IPS DF 6.9 (cell line): ENCODE measurements at regions not wholly inside any gene's neighbourhood (a gene's known extent, or its start where the extent isn't known, plus 50 kb on each side); places are given as distances from the start of the nearest gene placed in this dataset.
"Not testable (repeated sequence)": the region's sequence is repeated elsewhere in the genome, so short reads cannot be mapped to it uniquely, and the experiment has no call there.

ENCODE experiments used
- DNase-seq: peaks from one replicate; pipeline ENCODE4 v3.0.0-alpha.2; 2013; ENCODE audit warnings: low read depth, low spot score
- H3K27ac ChIP-seq: one replicate; pipeline ENCODE4 v1.5.1; 2013; ENCODE audit warnings: low read length, control low read depth
- H3K27me3 ChIP-seq: 2 replicates; pipeline ENCODE4 v1.6.1; 2013; ENCODE audit warnings: mild to moderate bottlenecking, low read length; ENCODE audit not compliant: control insufficient read depth, insufficient read depth
- H3K36me3 ChIP-seq: 2 replicates; pipeline ENCODE4 v1.6.1; 2013; ENCODE audit warnings: low read length; ENCODE audit not compliant: control insufficient read depth, insufficient read depth
- H3K4me1 ChIP-seq: 2 replicates; pipeline ENCODE4 v1.6.1; 2013; ENCODE audit warnings: low read length; ENCODE audit not compliant: control insufficient read depth, insufficient read depth
- H3K4me3 ChIP-seq: 2 replicates; pipeline ENCODE4 v1.5.1; 2013; ENCODE audit warnings: mild to moderate bottlenecking, low read length
- H3K9me3 ChIP-seq: 2 replicates; pipeline ENCODE4 v1.6.1; 2013; ENCODE audit warnings: low read length, inconsistent platforms; ENCODE audit not compliant: control insufficient read depth, insufficient read depth
- WGBS: extraction: QIAGEN DNeasy Blood & Tissue Kit; methylation state at CpG from one replicate; pipeline ENCODE4 v1.1.7; 2013; ENCODE audit warnings: mixed read lengths, missing lambda C conversion rate; ENCODE audit not compliant: insufficient read length, insufficient coverage; 5-methylcytosine and 5-hydroxymethylcytosine counted together

DNA sequence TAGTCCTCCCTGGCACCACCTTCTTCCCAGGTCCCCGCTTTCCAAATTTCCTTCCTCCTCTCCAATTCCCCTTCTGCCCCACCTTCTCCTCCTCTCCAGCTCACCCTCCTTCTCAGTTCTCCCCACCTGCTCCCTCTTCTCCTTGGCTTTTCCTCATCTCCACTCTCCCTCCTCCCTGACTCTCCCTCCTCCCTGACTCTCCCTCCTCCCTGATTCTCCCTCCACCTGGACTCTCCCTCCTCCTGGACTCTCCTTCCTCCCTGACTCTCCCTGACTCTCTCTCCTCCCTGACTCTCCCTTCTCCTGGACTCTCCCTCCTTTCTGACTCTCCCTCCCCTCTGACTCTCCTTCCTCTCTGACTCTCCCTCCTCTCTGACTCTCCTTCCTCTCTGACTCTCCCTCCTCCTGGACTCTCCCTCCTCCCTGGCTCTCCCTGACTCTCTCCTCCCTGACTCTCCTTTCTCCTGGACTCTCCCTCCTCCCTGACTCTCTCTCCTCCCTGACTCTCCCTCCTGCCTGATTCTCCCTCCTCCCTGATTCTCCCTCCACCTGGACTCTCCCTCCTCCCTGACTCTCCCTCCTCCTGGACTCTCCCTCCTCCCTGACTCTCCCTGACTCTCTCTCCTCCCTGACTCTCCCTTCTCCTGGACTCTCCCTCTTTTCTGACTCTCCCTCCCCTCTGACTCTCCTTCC, 169.3 kb downstream of the INHBB start:
- not testable (repeated sequence) for H3K4me3 ChIP-seq

DNA sequence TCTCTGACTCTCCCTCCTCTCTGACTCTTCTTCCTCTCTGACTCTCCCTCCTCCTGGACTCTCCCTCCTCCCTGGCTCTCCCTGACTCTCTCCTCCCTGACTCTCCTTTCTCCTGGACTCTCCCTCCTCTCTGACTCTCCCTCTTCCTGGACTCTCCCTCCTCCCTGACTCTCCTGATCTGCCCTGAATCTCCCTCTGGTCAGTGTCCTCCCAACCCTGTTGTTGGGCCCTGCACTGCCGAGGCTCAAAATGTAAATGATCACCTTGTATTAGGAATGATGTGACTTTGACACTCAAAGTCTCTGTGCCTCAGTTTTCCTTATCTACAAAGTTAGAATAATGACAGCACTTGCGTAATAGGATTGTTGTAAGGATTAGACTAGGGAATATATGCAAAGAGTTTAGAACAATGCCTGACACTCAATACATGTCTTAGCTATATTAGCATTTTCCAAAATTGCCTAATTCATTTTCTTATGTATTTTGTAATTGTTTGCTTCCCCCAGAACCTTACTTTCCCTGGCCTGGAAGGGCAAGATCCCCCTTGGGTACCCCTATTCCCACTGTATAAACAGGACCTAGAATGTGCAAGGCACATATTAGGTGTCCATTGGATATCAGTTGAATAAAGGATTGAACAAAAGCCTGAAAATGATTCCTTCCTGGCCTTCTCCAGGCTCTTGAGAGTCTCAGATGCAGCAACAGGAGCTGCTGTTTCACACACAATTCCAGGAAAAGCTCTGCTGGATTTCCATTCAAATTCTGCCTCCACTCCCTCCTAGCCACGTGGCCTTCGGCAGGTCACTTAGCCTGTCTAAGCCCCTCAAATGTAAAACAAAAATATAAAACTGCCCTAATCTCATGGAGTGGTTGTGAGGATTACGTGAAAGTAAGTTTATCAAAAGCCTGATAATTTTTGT, 170.1 kb downstream of the INHBB start:
- Histone ChIP-seq H3K4me1 (no peaks in the 10 kb centered on the region), H3K9me3 (no peaks in the 10 kb centered on the region), H3K4me3 (no peak overlapping the region), H3K27ac (no peak overlapping the region), H3K27me3 (no peaks in the 10 kb centered on the region; the same call in 1 of the 2 replicates), H3K36me3 (no peaks in the 10 kb centered on the region)
- WGBS = no CpG with 5 or more reads among the region's 5 CpGs
- DNase-seq = no peak

More for the DNA sequence above, 169.3 kb downstream of the INHBB start:
- WGBS = no CpG with 5 or more reads among the region's 1 CpG
- DNase-seq, H3K36me3 ChIP-seq, H3K27ac ChIP-seq, H3K4me1 ChIP-seq, H3K27me3 ChIP-seq, H3K9me3 ChIP-seq: not testable (repeated sequence)

GRCh38 chr2:120516679-120517314, 170.9 kb downstream of the INHBB start:
- Histone ChIP-seq H3K4me1 (no peaks in the 10 kb centered on the region), H3K27ac (no peak overlapping the region), H3K36me3 (no peaks in the 10 kb centered on the region), H3K9me3 (no peaks in the 10 kb centered on the region), H3K4me3 (no peak overlapping the region), H3K27me3 (no peaks in the 10 kb centered on the region)
- no peak for DNase-seq
- WGBS = no CpG with 5 or more reads among the region's 6 CpGs

DNA sequence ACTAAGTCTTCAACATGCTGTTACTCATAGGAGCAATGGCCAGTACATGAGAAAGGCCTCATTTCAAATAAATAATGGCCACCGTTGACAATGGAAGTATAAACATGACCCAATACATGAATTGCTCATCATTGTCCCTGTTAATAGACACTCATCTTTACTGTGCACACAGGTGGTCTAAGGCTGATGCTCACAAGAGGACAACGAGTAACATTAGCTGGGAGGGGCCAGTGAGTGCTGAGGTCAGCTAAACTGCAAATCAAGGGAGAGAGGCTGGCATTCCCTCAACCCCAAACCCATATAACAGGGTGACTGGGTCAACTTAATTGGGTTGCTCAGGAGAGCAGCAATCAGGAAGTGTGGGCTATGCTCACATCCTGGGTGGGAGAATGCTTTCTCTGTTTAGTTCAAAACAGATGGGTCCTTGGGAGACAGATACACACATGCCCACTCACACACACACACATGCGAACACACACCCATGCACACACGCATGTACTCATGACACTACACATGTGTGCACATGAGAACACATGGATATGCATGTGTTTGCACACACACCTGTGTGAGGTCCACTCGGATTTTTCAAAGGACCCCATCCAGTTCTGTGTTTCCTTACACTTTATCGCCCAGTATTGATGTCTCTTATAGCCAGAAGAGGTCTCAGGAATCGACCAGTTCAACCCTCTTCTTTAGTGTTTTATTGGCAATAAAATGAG, 172.0 kb downstream of the INHBB start:
- H3K27me3 ChIP-seq = no peaks in the 10 kb centered on the region
- H3K4me3 ChIP-seq = no peak overlapping the region
- H3K4me1 ChIP-seq = no peaks in the 10 kb centered on the region
- H3K9me3 ChIP-seq = no peaks in the 10 kb centered on the region
- DNase-seq = no peak
- WGBS = no CpG with 5 or more reads among the region's 7 CpGs
- no peak overlapping the region for H3K27ac ChIP-seq
- no peaks in the 10 kb centered on the region for H3K36me3 ChIP-seq

- Histone ChIP-seq H3K27ac (no peak overlapping the region), H3K36me3 (no peaks in the 10 kb centered on the region), H3K9me3 (no peaks in the 10 kb centered on the region), H3K4me1 (no peaks in the 10 kb centered on the region), H3K4me3 (no peak overlapping the region), H3K27me3 (no peaks in the 10 kb centered on the region)
- DNase-seq = no peak
- no CpG with 5 or more reads among the region's 5 CpGs for WGBS
Observed at GRCh38 chr2:120518819-120519218, 172.9 kb downstream of the INHBB start.

DNA sequence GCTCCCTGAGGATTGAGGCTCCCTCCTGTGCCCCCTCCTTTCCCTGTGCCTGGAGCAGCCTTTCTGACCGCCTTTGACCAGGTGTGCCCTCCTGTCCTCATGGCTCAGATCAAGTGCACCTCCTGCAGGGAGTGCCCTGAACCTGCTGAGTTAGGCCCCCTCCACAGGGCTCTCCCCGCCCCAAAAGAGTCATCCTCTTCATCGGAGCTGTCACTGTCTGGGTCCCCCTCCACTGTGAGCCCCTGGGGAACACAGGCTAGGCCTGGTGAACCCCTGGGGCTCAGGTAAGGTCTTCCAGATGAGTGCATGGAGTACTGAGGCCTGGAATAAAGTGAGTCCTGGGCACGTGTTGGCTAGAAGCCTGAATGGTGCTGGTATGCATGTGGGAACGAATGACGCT, 173.5 kb downstream of the INHBB start:
- no peak for DNase-seq
- Histone ChIP-seq H3K27ac (no peak overlapping the region), H3K36me3 (no peaks in the 10 kb centered on the region), H3K27me3 (no peaks in the 10 kb centered on the region), H3K4me3 (no peak overlapping the region), H3K9me3 (no peaks in the 10 kb centered on the region), H3K4me1 (no peaks in the 10 kb centered on the region)
- no CpG with 5 or more reads among the region's 6 CpGs for WGBS

DNA sequence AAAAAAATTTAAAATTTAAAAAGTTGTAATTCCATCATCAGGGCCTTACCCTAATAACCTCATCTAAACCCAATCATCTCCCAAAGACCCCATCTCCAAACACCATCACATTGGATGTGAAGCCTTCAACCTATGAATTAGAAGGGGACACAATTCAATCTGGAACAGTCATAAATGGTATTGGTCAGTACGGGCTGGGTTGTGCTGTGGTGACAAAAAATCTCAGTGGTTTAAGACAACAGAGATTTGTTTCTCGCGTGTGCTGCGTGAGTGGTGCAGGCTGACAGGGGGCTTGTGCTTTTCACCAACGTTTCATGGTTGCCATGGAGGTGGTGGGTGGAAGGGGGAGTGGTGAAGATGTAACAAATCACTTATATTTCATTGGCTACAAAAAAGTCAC, 174.5 kb downstream of the INHBB start:
- Histone ChIP-seq H3K27me3 (no peaks in the 10 kb centered on the region), H3K4me3 (no peak overlapping the region), H3K27ac (no peak overlapping the region), H3K36me3 (no peaks in the 10 kb centered on the region), H3K9me3 (no peaks in the 10 kb centered on the region), H3K4me1 (no peaks in the 10 kb centered on the region)
- no CpG with 5 or more reads among the region's 5 CpGs for WGBS
- no peak for DNase-seq

DNA sequence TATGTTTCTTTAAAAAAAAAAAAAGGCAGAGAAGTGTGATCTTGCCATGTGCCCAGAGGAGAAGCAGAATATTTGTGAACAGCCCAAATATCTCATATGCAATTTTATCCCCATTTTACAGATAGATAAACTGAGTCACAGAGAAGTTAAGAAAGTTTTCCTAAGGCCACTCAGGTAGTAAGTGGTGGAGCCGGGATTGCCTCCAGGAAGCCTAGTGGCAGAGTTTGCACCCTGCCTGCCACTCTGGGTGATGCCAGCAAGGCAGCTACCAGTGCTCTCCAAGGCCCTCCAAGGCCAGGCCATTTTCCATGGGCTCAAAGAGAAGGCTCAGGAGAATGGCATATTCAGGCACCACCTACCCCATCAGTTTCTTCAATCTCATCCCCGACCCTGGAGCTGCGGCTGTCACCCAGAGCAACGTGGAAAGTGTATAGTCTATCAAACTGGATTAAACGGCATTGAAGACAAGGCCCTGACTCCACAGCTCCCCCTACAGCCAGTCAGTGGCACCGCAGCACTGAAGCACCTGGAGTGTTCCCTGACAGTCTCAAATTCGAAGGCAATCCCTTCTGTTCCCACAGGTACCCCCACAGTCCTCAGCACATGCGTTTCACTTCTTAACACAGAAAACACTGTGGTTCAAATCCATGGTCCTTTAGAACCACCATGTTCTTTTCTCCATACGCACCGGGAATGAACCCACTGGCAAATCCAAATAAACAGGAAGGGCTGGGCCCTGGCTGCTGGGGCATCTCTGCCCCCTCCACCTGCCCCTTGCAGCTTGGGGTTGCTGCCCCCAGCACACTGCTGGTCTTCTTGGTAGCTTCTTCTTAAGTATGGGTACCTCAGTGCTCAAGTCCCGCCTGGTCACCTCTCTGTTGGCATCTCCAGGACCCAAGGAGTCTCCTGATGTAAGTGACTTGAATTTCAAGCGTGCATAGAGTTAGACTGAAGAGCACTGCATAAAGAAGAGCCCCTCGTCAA, 175.3 kb downstream of the INHBB start:
- peak; percentile 55 for DNase-seq
- H3K36me3 ChIP-seq = no peaks in the 10 kb centered on the region
- H3K4me1 ChIP-seq = peaks cover 3% of the 10 kb centered on the region; the same call in 1 of the 2 replicates
- no CpG with 5 or more reads among the region's 13 CpGs for WGBS
- H3K27ac ChIP-seq = no peak overlapping the region
- H3K9me3 ChIP-seq = no peaks in the 10 kb centered on the region
- H3K4me3 ChIP-seq = no peak overlapping the region
- no peaks in the 10 kb centered on the region for H3K27me3 ChIP-seq

GRCh38 chr2:120522151-120522751, 176.3 kb downstream of the INHBB start:
- DNase-seq = no peak
- H3K27me3 ChIP-seq = no peaks in the 10 kb centered on the region
- no peak overlapping the region for H3K4me3 ChIP-seq
- H3K4me1 ChIP-seq = peaks cover 3% of the 10 kb centered on the region; the same call in 1 of the 2 replicates
- no peaks in the 10 kb centered on the region for H3K9me3 ChIP-seq
- WGBS = no CpG with 5 or more reads among the region's 33 CpGs
- no peaks in the 10 kb centered on the region for H3K36me3 ChIP-seq
- H3K27ac ChIP-seq = no peak overlapping the region
